ENCODE measurements at regions not wholly inside any gene's neighbourhood (a gene's known extent, or its start where the extent isn't known, plus 50 kb on each side); places are given as distances from the start of the nearest gene placed in this dataset.

GRCh38 chr5:135243556-135244285, 155.3 kb downstream of the MACROH2A1 start:
- TF ChIP-seq CTCF (IDR thresholded peaks at IDR 0.05): no peak
- TF ChIP-seq POLR2A (IDR thresholded peaks at IDR 0.05): no peak

Data from testis (tissue), 2 donors.